Sigmoid colon (tissue), 6 donors: ENCODE measurements at regions not wholly inside any gene's neighbourhood (a gene's known extent, or its start where the extent isn't known, plus 50 kb on each side); places are given as distances from the start of the nearest gene placed in this dataset.
A peak's percentile ranks its signal among the peaks of the same experiment; 100 is the strongest.

Experiments
- DNase-seq: peaks from one replicate; pipeline ENCODE4 v3.0.0-alpha.2; 2019
- H3K27ac ChIP-seq, 4 donors: fragments of 200-600 bp; sonication (generic); one replicate each; pipeline ENCODE4 v1.5.1; 2016 to 2019; ENCODE audit warnings: mild to moderate bottlenecking in 1 of 4
- H3K27me3 ChIP-seq, 3 donors: fragments of 200-600 bp; sonication (generic); one replicate each; pipeline ENCODE4 v1.5.1; 2019; ENCODE audit warnings: mild to moderate bottlenecking in 1 of 3
- H3K36me3 ChIP-seq, 4 donors: fragments of 200-600 bp; sonication (generic); one replicate each; pipeline ENCODE4 v1.5.1; 2016 to 2019
- H3K4me1 ChIP-seq, 4 donors: fragments of 200-600 bp; sonication (generic); one replicate each; pipeline ENCODE4 v1.5.1; 2017 to 2019
- H3K4me3 ChIP-seq, 4 donors: fragments of 200-600 bp; sonication (generic); one replicate each; pipeline ENCODE4 v1.5.1; 2017 to 2019; ENCODE audit warnings: mild to moderate bottlenecking in 2 of 4, moderate library complexity in 1 of 4
- H3K9me3 ChIP-seq, 4 donors: fragments of 200-600 bp in 3 of 4; sonication (generic) in 3 of 4; one replicate each; pipeline versions ENCODE4 v1.5.1 to v1.6.1; 2013 to 2019
- EP300 ChIP-seq, 4 donors: sonication (generic); formaldehyde crosslinking; IDR thresholded peaks; one replicate each; pipeline ENCODE4 v1.6.1; 2017; ENCODE audit warnings: antibody characterized with exemption in 4 of 4
- POLR2A ChIP-seq, 2 donors: fragments of 450-650 bp; IDR thresholded peaks; one replicate each; pipeline ENCODE4 v1.6.1; 2016; ENCODE audit warnings: antibody characterized with exemption in 2 of 2, mild to moderate bottlenecking in 2 of 2, moderate library complexity in 2 of 2
- POLR2AphosphoS5 ChIP-seq, 4 donors: sonication (generic); formaldehyde crosslinking; IDR thresholded peaks; one replicate each; pipeline ENCODE4 v1.6.1; 2017; ENCODE audit warnings: antibody characterized with exemption in 4 of 4
- WGBS, 2 donors: extraction: QIAGEN DNeasy Blood & Tissue Kit; methylation state at CpG; one replicate each; pipeline ENCODE4 v1.1.7; 2013; 5-methylcytosine and 5-hydroxymethylcytosine counted together
- intact Hi-C: fragments of 100-400 bp; cut with DNase I; formaldehyde crosslinking; loops from one replicate; pipeline ENCODE4 v1.15.1; 2023
- TF ChIP-seq, protein P1 (sequence below), 4 experiments: fragments of 450-650 bp in 3 of 4; fragments of 200-600 bp in 1 of 4; IDR thresholded peaks; one replicate each; pipeline ENCODE4 v1.5.1; 2016 to 2019; ENCODE audit warnings: antibody characterized with exemption in 4 of 4, mild to moderate bottlenecking in 3 of 4, moderate library complexity in 2 of 4
- donor health status: healthy with polysubstance abuse.
- donor health status: healthy.

DNA sequence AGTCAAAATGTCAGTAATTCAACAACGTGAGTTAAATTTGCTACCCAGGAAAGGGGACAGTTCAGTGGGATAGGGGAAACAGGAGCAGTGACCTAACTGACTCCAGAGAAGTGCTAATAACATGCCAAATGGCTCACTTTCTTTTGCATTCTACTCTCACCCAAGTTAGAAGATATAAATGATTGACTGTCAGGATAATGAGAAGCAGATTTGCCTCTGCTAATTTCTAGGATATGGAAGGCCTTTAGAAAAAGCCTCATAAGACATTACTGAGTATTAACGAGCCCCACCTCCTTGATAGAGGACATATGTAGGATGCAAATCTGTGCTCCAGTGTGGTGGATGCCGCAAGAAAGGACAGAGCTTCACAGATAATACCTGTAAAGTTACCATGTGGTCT lies 318.6 kb upstream of the NT5C1B start:
- DNase-seq: no peak
- 89 to 91% methylated on average over 3 of the region's 3 CpGs for WGBS, 2 donors
- Histone ChIP-seq H3K4me3 (no peak overlapping the region), H3K27ac (no peak overlapping the region), H3K27me3 (no peaks in the 10 kb centered on the region), H3K4me1 (peaks cover 0 to 8% (median 2%) of the 10 kb centered on the region in 4 donors), H3K36me3 (no peaks in the 10 kb centered on the region), H3K9me3 (no peaks in the 10 kb centered on the region)
- no peak for TF ChIP-seq POLR2A (IDR thresholded peaks at IDR 0.05)
- TF ChIP-seq, protein P1, sequence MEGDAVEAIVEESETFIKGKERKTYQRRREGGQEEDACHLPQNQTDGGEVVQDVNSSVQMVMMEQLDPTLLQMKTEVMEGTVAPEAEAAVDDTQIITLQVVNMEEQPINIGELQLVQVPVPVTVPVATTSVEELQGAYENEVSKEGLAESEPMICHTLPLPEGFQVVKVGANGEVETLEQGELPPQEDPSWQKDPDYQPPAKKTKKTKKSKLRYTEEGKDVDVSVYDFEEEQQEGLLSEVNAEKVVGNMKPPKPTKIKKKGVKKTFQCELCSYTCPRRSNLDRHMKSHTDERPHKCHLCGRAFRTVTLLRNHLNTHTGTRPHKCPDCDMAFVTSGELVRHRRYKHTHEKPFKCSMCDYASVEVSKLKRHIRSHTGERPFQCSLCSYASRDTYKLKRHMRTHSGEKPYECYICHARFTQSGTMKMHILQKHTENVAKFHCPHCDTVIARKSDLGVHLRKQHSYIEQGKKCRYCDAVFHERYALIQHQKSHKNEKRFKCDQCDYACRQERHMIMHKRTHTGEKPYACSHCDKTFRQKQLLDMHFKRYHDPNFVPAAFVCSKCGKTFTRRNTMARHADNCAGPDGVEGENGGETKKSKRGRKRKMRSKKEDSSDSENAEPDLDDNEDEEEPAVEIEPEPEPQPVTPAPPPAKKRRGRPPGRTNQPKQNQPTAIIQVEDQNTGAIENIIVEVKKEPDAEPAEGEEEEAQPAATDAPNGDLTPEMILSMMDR (IDR thresholded peaks at IDR 0.05): no peak
- TF ChIP-seq EP300 (IDR thresholded peaks at IDR 0.05): no peak
- no peak for TF ChIP-seq POLR2AphosphoS5 (IDR thresholded peaks at IDR 0.05)
- intact Hi-C loops: no loop called here

DNA sequence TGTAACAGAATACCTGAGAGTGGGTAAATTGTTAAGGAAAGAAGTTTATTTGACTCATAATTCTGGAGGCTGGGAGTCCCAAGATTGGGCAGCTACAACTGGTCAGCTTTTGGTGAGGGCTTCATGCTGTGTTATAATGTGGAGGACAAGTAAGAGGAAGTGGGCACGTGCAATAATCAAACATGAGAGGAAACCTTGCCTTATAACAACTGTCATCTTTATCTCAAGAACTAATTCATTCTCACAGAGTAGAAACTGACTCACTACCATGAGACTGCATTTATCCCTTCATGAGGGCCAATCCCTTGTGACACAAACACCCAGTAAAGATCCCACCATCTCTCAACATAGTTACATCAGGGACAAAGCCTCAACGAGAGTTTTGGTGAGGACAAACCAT lies 318.1 kb upstream of the NT5C1B start:
- TF ChIP-seq POLR2AphosphoS5 (IDR thresholded peaks at IDR 0.05) (no peak), POLR2A (IDR thresholded peaks at IDR 0.05) (no peak), EP300 (IDR thresholded peaks at IDR 0.05) (no peak)
- TF ChIP-seq, protein P1 (IDR thresholded peaks at IDR 0.05): no peak
- Histone ChIP-seq H3K9me3 (no peaks in the 10 kb centered on the region), H3K27ac (no peak overlapping the region), H3K36me3 (no peaks in the 10 kb centered on the region), H3K4me3 (no peak overlapping the region), H3K4me1 (peaks cover 0 to 7% (median 2%) of the 10 kb centered on the region in 4 donors), H3K27me3 (no peaks in the 10 kb centered on the region)
- intact Hi-C loops: no loop called here
- no peak for DNase-seq
- WGBS, 2 donors: 62 to 75% methylated on average over 2 of the region's 2 CpGs

DNA sequence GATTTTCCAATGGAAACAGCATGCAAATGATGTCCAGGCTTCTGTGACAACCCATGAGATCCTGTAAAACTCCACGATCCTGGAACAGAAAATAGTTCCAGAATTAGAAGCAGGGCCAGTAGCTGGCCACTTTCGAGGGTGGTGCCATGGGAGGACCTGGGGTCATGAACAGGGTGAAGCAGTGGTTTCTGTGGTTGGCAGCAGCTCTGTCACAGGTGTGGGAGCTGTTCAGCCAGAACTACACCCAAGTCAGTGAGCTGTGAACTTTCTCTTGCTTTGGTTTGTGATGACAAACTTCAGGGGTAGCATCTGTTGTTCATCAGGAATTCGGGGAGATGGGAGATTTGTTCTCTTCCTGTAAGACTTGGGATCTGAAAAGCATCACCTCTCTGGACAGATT lies 314.4 kb upstream of the NT5C1B start:
- H3K27me3 ChIP-seq: no peaks in the 10 kb centered on the region
- no peaks in the 10 kb centered on the region for H3K9me3 ChIP-seq
- H3K4me1 ChIP-seq: peaks cover 0 to 14% (median 11%) of the 10 kb centered on the region in 4 donors
- TF ChIP-seq, protein P1 (IDR thresholded peaks at IDR 0.05): no peak
- TF ChIP-seq POLR2A (IDR thresholded peaks at IDR 0.05): no peak
- peak in 1 of 4 donors; percentile 48 for TF ChIP-seq POLR2AphosphoS5 (IDR thresholded peaks at IDR 0.05)
- TF ChIP-seq EP300 (IDR thresholded peaks at IDR 0.05): no peak
- 65 to 68% methylated on average over 3 of the region's 3 CpGs for WGBS, 2 donors
- no peak overlapping the region for H3K27ac ChIP-seq
- no peaks in the 10 kb centered on the region for H3K36me3 ChIP-seq
- intact Hi-C loops: no loop called here
- no peak overlapping the region for H3K4me3 ChIP-seq
- no peak for DNase-seq

DNA sequence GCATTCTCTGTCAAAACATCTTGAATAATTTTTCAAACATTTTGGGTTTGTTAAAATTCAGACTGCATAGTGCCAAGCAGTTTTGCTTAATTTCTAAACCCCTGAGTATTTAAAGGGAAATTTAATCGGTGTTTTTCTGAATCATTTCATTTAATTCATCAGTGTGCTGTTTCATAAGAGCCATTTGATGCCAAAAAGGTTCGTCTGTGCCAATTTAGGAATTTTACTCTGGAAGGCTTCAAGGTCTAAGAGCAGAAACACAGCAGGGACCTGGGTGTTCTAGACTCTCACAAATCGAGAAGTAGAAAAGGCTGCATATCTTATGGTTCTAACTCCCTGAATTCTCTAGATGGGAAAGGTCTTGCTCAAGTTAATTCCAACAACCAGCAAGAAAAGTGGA lies 311.9 kb upstream of the NT5C1B start:
- no peak for DNase-seq
- H3K4me1 ChIP-seq: peaks cover 0 to 17% (median 14%) of the 10 kb centered on the region in 4 donors
- TF ChIP-seq, protein P1 (IDR thresholded peaks at IDR 0.05): no peak
- TF ChIP-seq POLR2A (IDR thresholded peaks at IDR 0.05) (no peak), EP300 (IDR thresholded peaks at IDR 0.05) (no peak)
- peak overlapping the region in 3 of 4 donors; percentile 34 to 59 (median 53) for H3K27ac ChIP-seq
- intact Hi-C loops: no loop called here
- no peaks in the 10 kb centered on the region for H3K36me3 ChIP-seq
- H3K27me3 ChIP-seq: no peaks in the 10 kb centered on the region
- 77 to 87% methylated on average over 3 of the region's 3 CpGs for WGBS, 2 donors
- no peaks in the 10 kb centered on the region for H3K9me3 ChIP-seq
- H3K4me3 ChIP-seq: no peak overlapping the region

DNA sequence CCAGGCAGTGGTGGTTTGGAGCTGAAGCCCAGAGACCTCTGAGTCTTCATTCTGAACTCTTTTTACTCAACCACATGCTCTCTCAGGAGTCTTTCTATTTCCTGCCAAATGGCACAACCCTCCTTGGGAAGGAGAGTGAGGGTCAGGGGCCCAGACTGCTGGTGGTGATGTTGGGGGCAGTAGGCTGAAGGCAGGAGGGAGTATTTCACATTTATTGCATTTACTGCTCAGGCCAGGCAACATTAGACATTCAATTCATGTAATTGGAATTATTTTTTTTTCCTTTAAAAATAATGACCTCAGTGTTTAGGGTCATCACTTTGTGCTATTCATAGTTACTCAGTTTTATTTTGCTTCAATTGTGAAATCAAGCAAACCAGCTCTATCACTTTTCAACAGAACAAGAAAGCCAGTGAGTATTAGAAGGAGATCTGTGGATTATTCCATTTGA lies 311.3 kb upstream of the NT5C1B start:
- no peaks in the 10 kb centered on the region for H3K27me3 ChIP-seq
- no peak for DNase-seq
- peak overlapping the region; percentile 34 to 59 (median 49) for H3K27ac ChIP-seq
- peaks cover 0 to 22% (median 14%) of the 10 kb centered on the region in 4 donors for H3K4me1 ChIP-seq
- no peaks in the 10 kb centered on the region for H3K36me3 ChIP-seq
- TF ChIP-seq, protein P1 (IDR thresholded peaks at IDR 0.05): no peak
- TF ChIP-seq POLR2AphosphoS5 (IDR thresholded peaks at IDR 0.05): peak in 1 of 4 donors; percentile 15
- no peak overlapping the region for H3K4me3 ChIP-seq
- no peaks in the 10 kb centered on the region for H3K9me3 ChIP-seq
- intact Hi-C loops: no loop called here
